WERI-Rb-1 (cell line): ENCODE measurements at regions not wholly inside any gene's neighbourhood (a gene's known extent, or its start where the extent isn't known, plus 50 kb on each side); places are given as distances from the start of the nearest gene placed in this dataset.

Experiments used
- DNase-seq: peaks from one replicate; pipeline ENCODE4 v3.0.0-alpha.2; 2020
- H3K27ac ChIP-seq: fragments of 250-450 bp; sonication (Bioruptor Pico); 2 replicates; pipeline ENCODE4 v1.5.1; 2020; ENCODE audit warnings: mild to moderate bottlenecking, moderate library complexity
- H3K27me3 ChIP-seq: fragments of 250-450 bp; sonication (Bioruptor Pico); 2 replicates; pipeline ENCODE4 v1.5.1; 2021; ENCODE audit warnings: mild to moderate bottlenecking, low read depth, moderate library complexity; ENCODE audit not compliant: insufficient read depth, severe bottlenecking
- H3K36me3 ChIP-seq: fragments of 250-450 bp; sonication (Bioruptor Pico); 2 replicates; pipeline ENCODE4 v1.5.1; 2020; ENCODE audit warnings: mild to moderate bottlenecking, moderate library complexity
- H3K4me3 ChIP-seq: 2 replicates; pipeline ENCODE4 v1.5.1; 2011; ENCODE audit warnings: low read depth, mild to moderate bottlenecking, control low read depth, low read length
- H3K9me3 ChIP-seq: fragments of 250-450 bp; sonication (Bioruptor Pico); 2 replicates; pipeline ENCODE4 v1.5.1; 2021; ENCODE audit warnings: mild to moderate bottlenecking, moderate library complexity; ENCODE audit not compliant: severe bottlenecking
- CTCF ChIP-seq: IDR thresholded peaks from 2 replicates; pipeline ENCODE4 v1.5.1; 2011; ENCODE audit warnings: low read depth, mild to moderate bottlenecking, control low read depth, inconsistent platforms, low read length

- TF ChIP-seq CTCF: no peak
- Histone ChIP-seq H3K27me3 (no peaks in the 10 kb centered on the region), H3K4me3 (no peak overlapping the region), H3K9me3 (no peaks in the 10 kb centered on the region), H3K36me3 (no peaks in the 10 kb centered on the region), H3K27ac (no peak overlapping the region)
- no peak for DNase-seq
Observed at GRCh38 chr4:33065749-33066148, 2345.6 kb downstream of the PCDH7 start.

- Histone ChIP-seq H3K27ac (no peak overlapping the region), H3K36me3 (no peaks in the 10 kb centered on the region), H3K27me3 (no peaks in the 10 kb centered on the region), H3K4me3 (no peak overlapping the region), H3K9me3 (no peaks in the 10 kb centered on the region)
- DNase-seq: no peak
- TF ChIP-seq CTCF: no peak
Observed at GRCh38 chr4:33067221-33067620, 2347.1 kb downstream of the PCDH7 start.

GRCh38 chr4:33068539-33068938 lies 2348.4 kb downstream of the PCDH7 start:
- Histone ChIP-seq H3K36me3 (no peaks in the 10 kb centered on the region), H3K27me3 (no peaks in the 10 kb centered on the region), H3K9me3 (no peaks in the 10 kb centered on the region), H3K4me3 (no peak overlapping the region), H3K27ac (no peak overlapping the region)
- no peak for DNase-seq
- TF ChIP-seq CTCF: no peak

DNA sequence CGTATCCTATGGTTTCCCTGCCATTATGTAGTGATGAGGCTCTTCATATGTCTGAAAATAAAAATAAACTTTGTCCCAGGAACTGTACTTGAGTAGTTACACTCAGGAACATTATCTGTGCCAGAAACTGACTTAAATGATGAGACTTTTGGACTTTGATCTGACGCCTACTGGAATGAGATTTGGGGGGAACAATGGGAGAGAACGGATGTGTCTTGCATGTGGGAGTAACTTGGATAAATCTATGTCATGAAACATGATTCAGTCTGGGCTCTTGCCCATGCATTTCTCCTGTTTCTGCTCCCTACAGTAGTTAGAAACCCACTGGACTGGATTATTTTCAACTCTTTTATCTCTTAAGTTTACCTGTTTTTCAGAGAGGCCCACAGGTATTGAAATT lies 2351.4 kb downstream of the PCDH7 start:
- no peak for DNase-seq
- H3K36me3 ChIP-seq: no peaks in the 10 kb centered on the region
- no peak overlapping the region for H3K4me3 ChIP-seq
- no peak overlapping the region for H3K27ac ChIP-seq
- TF ChIP-seq CTCF: no peak
- no peaks in the 10 kb centered on the region for H3K27me3 ChIP-seq
- H3K9me3 ChIP-seq: no peaks in the 10 kb centered on the region

- no peak overlapping the region for H3K27ac ChIP-seq
- H3K4me3 ChIP-seq: no peak overlapping the region
- no peak for DNase-seq
- no peaks in the 10 kb centered on the region for H3K27me3 ChIP-seq
- TF ChIP-seq CTCF: no peak
- H3K36me3 ChIP-seq: no peaks in the 10 kb centered on the region
- H3K9me3 ChIP-seq: no peaks in the 10 kb centered on the region
Observed at GRCh38 chr4:33072298-33073089, 2352.3 kb downstream of the PCDH7 start.

- Histone ChIP-seq H3K4me3 (no peak overlapping the region), H3K36me3 (no peaks in the 10 kb centered on the region), H3K27me3 (no peaks in the 10 kb centered on the region), H3K27ac (no peak overlapping the region), H3K9me3 (no peaks in the 10 kb centered on the region)
- no peak for TF ChIP-seq CTCF
- no peak for DNase-seq
Observed at GRCh38 chr4:33073811-33074210, 2353.6 kb downstream of the PCDH7 start.
